Ovary (tissue), 3 donors: ENCODE measurements at regions not wholly inside any gene's neighbourhood (a gene's known extent, or its start where the extent isn't known, plus 50 kb on each side); places are given as distances from the start of the nearest gene placed in this dataset.

ENCODE experiments used
- EP300 ChIP-seq: sonication (generic); formaldehyde crosslinking; IDR thresholded peaks from one replicate; pipeline ENCODE4 v1.6.1; 2017; ENCODE audit warnings: antibody characterized with exemption
- POLR2A ChIP-seq: fragments of 450-650 bp; IDR thresholded peaks from one replicate; pipeline ENCODE4 v1.6.1; 2017; ENCODE audit warnings: antibody characterized with exemption, mild to moderate bottlenecking, moderate library complexity
- TF ChIP-seq, protein P1 (sequence below), 3 donors: fragments of 450-650 bp in 2 of 3; fragments of 200-600 bp in 1 of 3; IDR thresholded peaks; one replicate each; pipeline versions ENCODE4 v1.5.1 to v1.8.0; 2016 to 2022; ENCODE audit warnings: antibody characterized with exemption in 3 of 3, mild to moderate bottlenecking in 1 of 3
- donor health status: DM: no; HTN: no; CAD: no.

DNA sequence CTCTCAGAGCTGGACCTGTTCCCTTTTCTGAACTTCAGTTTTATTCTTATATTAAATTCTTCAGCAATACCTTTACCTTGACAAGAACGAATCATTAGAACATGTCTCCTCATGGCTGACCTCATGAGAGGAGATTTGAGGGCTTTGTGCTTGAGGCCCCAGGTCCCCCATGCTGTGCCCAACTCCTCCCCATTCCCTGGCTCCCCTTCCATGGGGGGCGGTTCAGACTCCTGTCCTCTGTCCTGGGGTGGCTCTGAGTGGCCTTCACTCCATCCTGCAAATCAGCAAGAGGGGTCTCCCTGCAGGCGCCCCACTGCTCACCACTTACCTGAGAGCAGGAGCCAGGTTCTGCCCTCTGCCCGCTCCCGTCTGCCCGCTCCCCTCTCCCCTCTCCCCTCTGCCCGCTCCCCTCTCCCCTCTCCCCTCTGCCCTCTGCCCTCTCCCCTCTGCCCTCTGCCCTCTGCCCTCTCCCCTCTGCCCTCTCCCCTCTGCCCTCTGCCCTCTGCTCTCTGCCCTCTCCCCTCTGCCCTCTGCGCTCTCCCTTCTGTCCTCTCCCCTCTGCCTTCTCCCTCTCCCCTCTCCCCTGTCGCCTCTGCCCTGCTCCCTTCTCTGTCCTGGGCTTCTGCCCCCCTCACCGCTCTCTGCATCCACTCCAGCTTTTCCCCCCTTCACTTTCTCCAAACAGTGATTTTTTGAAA, 98.7 kb upstream of the ALKAL2 start:
- TF ChIP-seq, protein P1, sequence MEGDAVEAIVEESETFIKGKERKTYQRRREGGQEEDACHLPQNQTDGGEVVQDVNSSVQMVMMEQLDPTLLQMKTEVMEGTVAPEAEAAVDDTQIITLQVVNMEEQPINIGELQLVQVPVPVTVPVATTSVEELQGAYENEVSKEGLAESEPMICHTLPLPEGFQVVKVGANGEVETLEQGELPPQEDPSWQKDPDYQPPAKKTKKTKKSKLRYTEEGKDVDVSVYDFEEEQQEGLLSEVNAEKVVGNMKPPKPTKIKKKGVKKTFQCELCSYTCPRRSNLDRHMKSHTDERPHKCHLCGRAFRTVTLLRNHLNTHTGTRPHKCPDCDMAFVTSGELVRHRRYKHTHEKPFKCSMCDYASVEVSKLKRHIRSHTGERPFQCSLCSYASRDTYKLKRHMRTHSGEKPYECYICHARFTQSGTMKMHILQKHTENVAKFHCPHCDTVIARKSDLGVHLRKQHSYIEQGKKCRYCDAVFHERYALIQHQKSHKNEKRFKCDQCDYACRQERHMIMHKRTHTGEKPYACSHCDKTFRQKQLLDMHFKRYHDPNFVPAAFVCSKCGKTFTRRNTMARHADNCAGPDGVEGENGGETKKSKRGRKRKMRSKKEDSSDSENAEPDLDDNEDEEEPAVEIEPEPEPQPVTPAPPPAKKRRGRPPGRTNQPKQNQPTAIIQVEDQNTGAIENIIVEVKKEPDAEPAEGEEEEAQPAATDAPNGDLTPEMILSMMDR (IDR thresholded peaks at IDR 0.05) = no peak
- TF ChIP-seq EP300 (no peak), POLR2A (no peak)
